ENCODE measurements at regions not wholly inside any gene's neighbourhood (a gene's known extent, or its start where the extent isn't known, plus 50 kb on each side); places are given as distances from the start of the nearest gene placed in this dataset.
"Not testable (repeated sequence)": the region's sequence is repeated elsewhere in the genome, so short reads cannot be mapped to it uniquely, and the experiment has no call there.

DNA sequence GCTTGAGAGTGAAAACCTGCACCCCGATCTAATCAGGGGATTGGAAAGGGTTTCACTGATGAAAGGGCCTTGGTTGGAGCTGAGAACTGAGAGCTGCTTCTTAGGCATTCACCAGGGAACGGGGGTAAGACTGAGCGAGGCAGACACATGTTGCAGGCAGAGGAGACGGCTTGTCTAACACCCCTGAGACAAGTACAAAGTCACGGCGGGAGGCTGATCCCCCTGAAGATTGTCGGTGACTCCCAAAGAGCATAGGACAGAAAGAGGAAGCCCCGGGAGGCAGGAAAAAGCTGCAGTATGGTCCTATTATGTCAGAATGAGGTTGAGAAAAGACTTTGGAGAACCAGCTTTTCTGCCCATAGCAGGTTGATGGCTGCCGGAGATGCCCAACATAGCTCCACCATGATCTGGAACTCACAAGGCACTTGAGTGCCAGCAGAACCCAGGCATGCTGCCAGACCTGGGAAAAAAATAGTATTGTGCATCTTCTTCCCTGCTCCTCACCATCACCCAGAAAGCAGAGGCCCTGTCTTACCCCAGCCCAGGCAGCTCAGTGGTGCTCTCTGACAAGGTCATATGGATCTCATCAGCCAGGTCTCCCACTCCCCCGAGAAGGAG, 463.9 kb upstream of the PROX1 start:
- no peak for DNase-seq
- ChIA-PET CTCF (no interaction called here), POLR2A (interaction anchor here (0.9 kb wide), 1 partner anchor 69 kb away, joined by 4 read pairs; no protein-coding TSS in a partner anchor)
- H3K4me3 Mint-ChIP-seq = no peak overlapping the region
- no peaks in the 10 kb centered on the region for H3K4me1 Mint-ChIP-seq
- H3K27me3 Mint-ChIP-seq = no peaks in the 10 kb centered on the region
- no peak overlapping the region for H3K27ac Mint-ChIP-seq
- no peaks in the 10 kb centered on the region for H3K9me3 Mint-ChIP-seq
- H3K36me3 Mint-ChIP-seq (ENCODE audit: low read depth) = no peaks in the 10 kb centered on the region

DNA sequence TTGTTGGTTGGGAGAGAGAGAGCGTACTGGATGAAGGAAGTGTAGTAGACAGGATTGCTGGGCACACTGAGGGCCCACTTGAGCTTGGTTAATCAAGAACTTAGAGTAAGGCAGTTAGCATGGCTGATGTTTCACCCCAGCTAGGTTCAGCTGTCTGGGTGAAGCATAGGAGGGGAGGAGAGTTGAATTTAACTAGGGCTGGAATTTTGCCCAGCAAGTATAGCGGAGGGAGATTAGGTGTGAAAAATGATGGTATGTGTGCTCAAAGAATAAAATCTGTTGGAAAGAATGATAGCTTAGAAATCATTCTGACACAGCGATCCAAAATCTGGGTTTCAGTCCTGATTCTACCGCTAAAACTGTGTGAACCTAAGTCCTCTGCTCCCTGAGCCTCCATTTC, 461.5 kb upstream of the PROX1 start:
- no peak overlapping the region for H3K4me3 Mint-ChIP-seq
- no peaks in the 10 kb centered on the region for H3K4me1 Mint-ChIP-seq
- no peaks in the 10 kb centered on the region for H3K27me3 Mint-ChIP-seq
- no peak for DNase-seq
- ChIA-PET POLR2A (no interaction called here), CTCF (no interaction called here)
- H3K9me3 Mint-ChIP-seq = no peaks in the 10 kb centered on the region
- H3K27ac Mint-ChIP-seq = no peak overlapping the region
- no peaks in the 10 kb centered on the region for H3K36me3 Mint-ChIP-seq (ENCODE audit: low read depth)

GRCh38 chr1:213530611-213531320, 457.0 kb upstream of the PROX1 start:
- no peaks in the 10 kb centered on the region for H3K27me3 Mint-ChIP-seq
- POLR2A ChIA-PET = no interaction called here
- no peaks in the 10 kb centered on the region for H3K9me3 Mint-ChIP-seq
- H3K4me1 Mint-ChIP-seq = no peaks in the 10 kb centered on the region
- no peak overlapping the region for H3K4me3 Mint-ChIP-seq
- no peaks in the 10 kb centered on the region for H3K36me3 Mint-ChIP-seq (ENCODE audit: low read depth)
- DNase-seq = no peak
- no peak overlapping the region for H3K27ac Mint-ChIP-seq
- CTCF ChIA-PET = no interaction called here

- CTCF ChIA-PET = no interaction called here
- no peak for DNase-seq
- Mint-ChIP-seq H3K27me3 (no peaks in the 10 kb centered on the region), H3K9me3 (no peaks in the 10 kb centered on the region), H3K4me1 (no peaks in the 10 kb centered on the region), H3K27ac (no peak overlapping the region), H3K36me3 (ENCODE audit: low read depth) (no peaks in the 10 kb centered on the region), H3K4me3 (no peak overlapping the region)
- POLR2A ChIA-PET = no interaction called here
These were observed 456.1 kb upstream of the PROX1 start for GRCh38 chr1:213531369-213532310.

- Mint-ChIP-seq H3K27me3 (no peaks in the 10 kb centered on the region), H3K4me3 (no peak overlapping the region), H3K4me1 (no peaks in the 10 kb centered on the region), H3K9me3 (no peaks in the 10 kb centered on the region), H3K36me3 (ENCODE audit: low read depth) (no peaks in the 10 kb centered on the region), H3K27ac (no peak overlapping the region)
- no peak for DNase-seq
- ChIA-PET POLR2A (no interaction called here), CTCF (no interaction called here)
These were observed 454.6 kb upstream of the PROX1 start for GRCh38 chr1:213533125-213533524.

DNA sequence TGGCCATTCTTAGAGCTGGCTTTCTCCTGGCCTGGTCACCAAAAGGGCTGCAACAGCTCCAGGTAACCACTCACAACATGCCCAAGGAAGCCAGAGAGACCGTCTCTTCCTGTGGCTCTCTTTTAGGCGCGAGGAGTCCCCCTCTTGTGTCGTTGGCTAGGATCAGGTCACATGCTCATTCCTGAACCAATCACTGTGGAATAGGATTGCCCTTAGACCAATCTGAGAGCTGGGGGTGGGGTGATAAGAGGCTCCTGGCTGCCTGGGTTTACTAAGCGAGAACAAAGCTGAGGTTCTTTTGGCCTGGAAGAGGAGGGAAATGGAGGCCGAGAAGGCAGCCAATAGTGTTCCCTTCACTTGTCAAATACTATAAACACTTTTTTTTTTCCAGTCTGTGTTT, 452.1 kb upstream of the PROX1 start:
- H3K4me3 Mint-ChIP-seq = no peak overlapping the region
- H3K9me3 Mint-ChIP-seq = no peaks in the 10 kb centered on the region
- no peaks in the 10 kb centered on the region for H3K27me3 Mint-ChIP-seq
- ChIA-PET CTCF (no interaction called here), POLR2A (no interaction called here)
- DNase-seq = no peak
- H3K36me3 Mint-ChIP-seq (ENCODE audit: low read depth) = no peaks in the 10 kb centered on the region
- no peak overlapping the region for H3K27ac Mint-ChIP-seq
- H3K4me1 Mint-ChIP-seq = no peaks in the 10 kb centered on the region

DNA sequence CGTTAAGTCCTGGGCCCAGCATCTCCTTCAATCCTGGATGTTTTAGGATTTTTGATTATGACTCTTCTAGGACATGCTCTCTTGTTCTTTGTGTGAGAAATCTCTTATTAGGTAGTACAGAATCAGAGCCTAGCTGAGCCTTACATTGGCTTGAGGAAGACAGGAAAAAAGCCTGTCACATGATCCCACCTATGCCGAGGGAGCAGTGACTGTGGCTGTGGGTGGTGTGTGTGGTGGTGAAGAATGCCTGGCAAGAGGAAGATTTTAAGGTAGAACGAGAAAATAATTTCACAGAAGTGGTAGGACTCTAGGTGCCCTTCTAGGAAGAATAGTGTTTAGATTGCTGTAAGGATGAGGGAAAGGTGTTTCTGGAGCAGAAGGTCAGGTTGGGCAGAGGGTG, 449.5 kb upstream of the PROX1 start:
- H3K9me3 Mint-ChIP-seq = no peaks in the 10 kb centered on the region
- H3K27me3 Mint-ChIP-seq = no peaks in the 10 kb centered on the region
- H3K27ac Mint-ChIP-seq = no peak overlapping the region
- CTCF ChIA-PET = no interaction called here
- no peaks in the 10 kb centered on the region for H3K36me3 Mint-ChIP-seq (ENCODE audit: low read depth)
- H3K4me3 Mint-ChIP-seq = no peak overlapping the region
- no peak for DNase-seq
- POLR2A ChIA-PET = no interaction called here
- no peaks in the 10 kb centered on the region for H3K4me1 Mint-ChIP-seq

- no peaks in the 10 kb centered on the region for H3K4me1 Mint-ChIP-seq
- no peaks in the 10 kb centered on the region for H3K36me3 Mint-ChIP-seq (ENCODE audit: low read depth)
- CTCF ChIA-PET = no interaction called here
- H3K27me3 Mint-ChIP-seq = no peaks in the 10 kb centered on the region
- no peaks in the 10 kb centered on the region for H3K9me3 Mint-ChIP-seq
- POLR2A ChIA-PET = no interaction called here
- H3K4me3 Mint-ChIP-seq = no peak overlapping the region
- no peak overlapping the region for H3K27ac Mint-ChIP-seq
- DNase-seq = no peak
These were observed 448.3 kb upstream of the PROX1 start for GRCh38 chr1:213539464-213539863.

GRCh38 chr1:213541641-213542040, 446.1 kb upstream of the PROX1 start:
- no peak overlapping the region for H3K27ac Mint-ChIP-seq
- no peaks in the 10 kb centered on the region for H3K9me3 Mint-ChIP-seq
- H3K27me3 Mint-ChIP-seq = no peaks in the 10 kb centered on the region
- H3K36me3 Mint-ChIP-seq (ENCODE audit: low read depth) = no peaks in the 10 kb centered on the region
- DNase-seq = no peak
- CTCF ChIA-PET = no interaction called here
- no peak overlapping the region for H3K4me3 Mint-ChIP-seq
- POLR2A ChIA-PET = no interaction called here
- H3K4me1 Mint-ChIP-seq = no peaks in the 10 kb centered on the region

DNA sequence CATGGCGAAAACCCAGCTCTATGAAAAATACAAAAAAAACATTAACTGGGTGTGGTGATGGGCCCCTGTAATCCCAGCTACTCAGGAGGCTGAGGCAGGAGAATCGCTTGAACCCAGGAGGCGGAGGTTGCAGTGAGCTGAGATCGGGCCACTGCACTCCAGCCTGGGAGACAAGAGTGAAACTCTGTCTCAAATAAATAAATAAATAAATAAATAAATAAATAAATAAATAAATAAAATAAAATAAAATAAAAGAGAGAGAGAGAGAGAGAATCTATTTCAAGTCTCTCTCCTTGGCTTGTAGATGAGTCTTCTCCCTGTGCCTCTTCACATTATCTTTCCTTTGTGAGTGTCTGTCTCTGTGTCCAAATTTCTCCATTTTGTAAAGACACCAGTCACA, 442.6 kb upstream of the PROX1 start:
- H3K9me3 Mint-ChIP-seq; H3K27ac Mint-ChIP-seq; H3K4me1 Mint-ChIP-seq; H3K4me3 Mint-ChIP-seq; H3K36me3 Mint-ChIP-seq (ENCODE audit: low read depth); CTCF ChIA-PET; DNase-seq; H3K27me3 Mint-ChIP-seq; POLR2A ChIA-PET: not testable (repeated sequence)

- Mint-ChIP-seq H3K27ac (no peak overlapping the region), H3K4me3 (no peak overlapping the region), H3K36me3 (ENCODE audit: low read depth) (no peaks in the 10 kb centered on the region), H3K27me3 (no peaks in the 10 kb centered on the region), H3K4me1 (no peaks in the 10 kb centered on the region), H3K9me3 (no peaks in the 10 kb centered on the region)
- ChIA-PET POLR2A (no interaction called here), CTCF (no interaction called here)
- no peak for DNase-seq
These were observed 437.8 kb upstream of the PROX1 start for GRCh38 chr1:213549982-213550381.

DNA sequence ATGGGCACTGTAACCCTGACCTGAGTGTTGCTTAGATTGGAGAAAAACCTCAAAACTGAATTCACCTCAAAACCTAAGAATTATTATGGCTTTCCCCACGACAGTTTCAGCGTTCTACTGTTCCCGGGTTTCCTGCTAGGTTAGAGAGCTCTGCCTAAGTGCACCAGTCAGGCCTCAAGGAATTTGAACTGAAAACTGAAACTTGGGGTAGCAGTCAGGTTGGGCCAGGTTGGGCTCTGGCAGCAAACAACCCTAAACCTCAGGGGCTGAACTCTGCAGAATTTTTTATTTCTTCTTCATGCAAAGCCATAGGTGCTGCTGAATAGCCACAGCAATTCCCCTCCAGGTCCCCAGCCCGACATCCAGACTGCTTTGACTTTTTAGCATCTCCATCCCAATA, 437.0 kb upstream of the PROX1 start:
- POLR2A ChIA-PET = no interaction called here

DNA sequence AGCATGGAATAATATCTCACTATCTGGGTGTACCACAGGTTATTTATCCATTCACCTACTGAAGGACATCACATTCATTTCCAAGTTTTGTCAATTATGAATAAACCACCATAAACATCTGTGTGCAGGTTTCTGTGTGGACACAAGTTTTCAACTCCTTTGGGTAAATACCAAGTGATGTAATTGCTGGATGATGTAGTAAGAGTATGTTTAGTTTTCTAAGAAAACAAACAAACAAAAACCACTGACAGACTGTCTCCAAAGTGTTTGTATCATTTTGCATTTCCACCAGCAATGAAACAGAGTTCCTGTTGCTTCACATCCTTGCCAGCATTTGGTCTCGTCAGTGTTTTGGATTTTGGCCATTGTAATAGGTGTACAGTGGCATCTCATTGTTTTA, 435.7 kb upstream of the PROX1 start:
- Mint-ChIP-seq H3K9me3 (no peaks in the 10 kb centered on the region), H3K36me3 (ENCODE audit: low read depth) (no peaks in the 10 kb centered on the region), H3K4me1 (no peaks in the 10 kb centered on the region), H3K27me3 (no peaks in the 10 kb centered on the region), H3K4me3 (no peak overlapping the region), H3K27ac (no peak overlapping the region)
- CTCF ChIA-PET = no interaction called here
- no peak for DNase-seq
- POLR2A ChIA-PET = no interaction called here

More for the DNA sequence above, 437.0 kb upstream of the PROX1 start:
- DNase-seq = no peak
- H3K27ac Mint-ChIP-seq = no peak overlapping the region
- CTCF ChIA-PET = no interaction called here
- H3K9me3 Mint-ChIP-seq = no peaks in the 10 kb centered on the region
- no peaks in the 10 kb centered on the region for H3K4me1 Mint-ChIP-seq
- H3K36me3 Mint-ChIP-seq (ENCODE audit: low read depth) = no peaks in the 10 kb centered on the region
- no peaks in the 10 kb centered on the region for H3K27me3 Mint-ChIP-seq
- H3K4me3 Mint-ChIP-seq = no peak overlapping the region

- ChIA-PET POLR2A (no interaction called here), CTCF (no interaction called here)
- no peaks in the 10 kb centered on the region for H3K36me3 Mint-ChIP-seq (ENCODE audit: low read depth)
- H3K27ac Mint-ChIP-seq = no peak overlapping the region
- no peak for DNase-seq
- no peak overlapping the region for H3K4me3 Mint-ChIP-seq
- no peaks in the 10 kb centered on the region for H3K4me1 Mint-ChIP-seq
- H3K27me3 Mint-ChIP-seq = no peaks in the 10 kb centered on the region
- H3K9me3 Mint-ChIP-seq = peaks cover 8% of the 10 kb centered on the region
These were observed 427.5 kb upstream of the PROX1 start for GRCh38 chr1:213560226-213560625.
